PC-9 (cell line): ENCODE measurements at regions not wholly inside any gene's neighbourhood (a gene's known extent, or its start where the extent isn't known, plus 50 kb on each side); places are given as distances from the start of the nearest gene placed in this dataset.

Experiments used
- BruUV-seq: library from RNA; stranded (reverse); fragments of 400-500 nt; replicated peaks from 2 replicates; lab custom pipeline; 2021; lab: Mats Ljungman, UMichigan
- CTCF ChIA-PET: fragments of 300-600 bp; sonication (Branson Sonifier 250); formaldehyde crosslinking; loops from one replicate; lab custom pipeline; 2022; ENCODE audit warnings: antibody characterized with exemption; lab: Charles Lee
- POLR2A ChIA-PET: fragments of 300-600 bp; sonication (Branson Sonifier 250); formaldehyde crosslinking; loops from one replicate; lab custom pipeline; 2022; ENCODE audit warnings: antibody characterized with exemption; ENCODE audit not compliant: unreplicated experiment; lab: Charles Lee
- DNase-seq, 2 experiments: peaks; one replicate each; pipeline versions ENCODE4 v3.0.0 to v3.0.0-alpha.2; 2015 to 2022; ENCODE audit warnings: mixed read lengths in 1 of 2
- H2AFZ ChIP-seq: fragments of 200-600 bp; sonication (generic); 2 replicates; pipeline ENCODE4 v1.8.1; 2017; ENCODE audit warnings: antibody characterized with exemption
- H3F3A ChIP-seq: fragments of 200-600 bp; sonication (generic); 2 replicates; pipeline ENCODE4 v1.8.1; 2017; ENCODE audit warnings: antibody characterized with exemption, mild to moderate bottlenecking, low read depth; ENCODE audit not compliant: insufficient read depth
- H3K27ac ChIP-seq: fragments of 200-600 bp; sonication (generic); 2 replicates; pipeline ENCODE4 v1.6.1; 2016; ENCODE audit warnings: mixed run types
- H3K27me3 ChIP-seq: fragments of 200-600 bp; sonication (generic); 2 replicates; pipeline ENCODE4 v1.6.1; 2016; ENCODE audit warnings: low read depth, mixed run types; ENCODE audit not compliant: insufficient read depth
- H3K36me3 ChIP-seq: fragments of 200-600 bp; sonication (generic); 2 replicates; pipeline ENCODE4 v1.6.1; 2016; ENCODE audit warnings: low read depth, mixed run types
- H3K4me1 ChIP-seq: fragments of 200-600 bp; sonication (generic); replicated peaks from 2 replicates; pipeline ENCODE4 v1.6.1; 2016; ENCODE audit warnings: mixed run types; ENCODE audit not compliant: insufficient read depth
- H3K4me2 ChIP-seq: fragments of 200-600 bp; sonication (generic); 2 replicates; pipeline ENCODE4 v1.6.1; 2017; ENCODE audit warnings: mixed run types
- H3K4me3 ChIP-seq: fragments of 200-600 bp; sonication (generic); 2 replicates; pipeline ENCODE4 v1.6.1; 2016; ENCODE audit warnings: mixed run types
- H3K79me2 ChIP-seq: fragments of 200-600 bp; sonication (generic); 2 replicates; pipeline ENCODE4 v1.6.1; 2017; ENCODE audit warnings: low read depth, mixed run types
- H3K9me2 ChIP-seq: fragments of 200-600 bp; sonication (generic); 2 replicates; pipeline ENCODE4 v1.8.1; 2017; ENCODE audit warnings: mild to moderate bottlenecking; ENCODE audit not compliant: insufficient read depth
- H3K9me3 ChIP-seq: fragments of 200-600 bp; sonication (generic); 2 replicates; pipeline ENCODE4 v1.8.1; 2016; ENCODE audit warnings: low read depth; ENCODE audit not compliant: insufficient read depth
- H4K20me1 ChIP-seq: fragments of 200-600 bp; sonication (generic); 2 replicates; pipeline ENCODE4 v1.8.1; 2017; ENCODE audit not compliant: insufficient read depth
- EZH2 ChIP-seq: fragments of 200-600 bp; sonication (generic); IDR thresholded peaks from 2 replicates; pipeline ENCODE4 v1.8.0; 2017; ENCODE audit warnings: antibody characterized with exemption, low read depth
- intact Hi-C: fragments of 100-400 bp; cut with micrococcal nuclease; formaldehyde crosslinking; loops from one replicate; pipeline ENCODE4 v1.10.0; 2022; ENCODE audit not compliant: unreplicated experiment
- TF ChIP-seq, protein P1 (sequence below): fragments of 200-600 bp; sonication (generic); conservative IDR thresholded peaks from 2 replicates; pipeline ENCODE4 v1.6.1; 2017; ENCODE audit warnings: mixed run types, antibody characterized with exemption, mild to moderate bottlenecking, moderate library complexity

DNA sequence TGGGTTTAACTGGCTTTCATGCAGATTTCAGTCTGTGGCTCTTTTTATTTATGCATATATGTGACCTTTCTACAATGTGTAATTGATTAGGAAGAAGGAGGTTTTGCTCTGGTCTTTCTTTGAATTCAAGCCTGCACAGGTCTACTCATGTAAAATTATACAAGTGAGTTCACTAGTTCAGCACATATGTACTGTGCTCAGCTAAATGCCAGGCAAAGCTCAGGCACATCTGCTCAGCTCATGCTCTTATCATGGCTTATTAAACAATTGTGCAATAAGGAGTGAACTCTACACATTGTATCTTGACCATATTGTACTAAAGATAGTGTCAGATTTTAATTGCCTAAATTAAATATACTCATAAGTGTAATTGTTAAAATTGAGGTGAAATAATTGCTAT lies 378.4 kb downstream of the ADGRL2 start:
- TF ChIP-seq, protein P1, sequence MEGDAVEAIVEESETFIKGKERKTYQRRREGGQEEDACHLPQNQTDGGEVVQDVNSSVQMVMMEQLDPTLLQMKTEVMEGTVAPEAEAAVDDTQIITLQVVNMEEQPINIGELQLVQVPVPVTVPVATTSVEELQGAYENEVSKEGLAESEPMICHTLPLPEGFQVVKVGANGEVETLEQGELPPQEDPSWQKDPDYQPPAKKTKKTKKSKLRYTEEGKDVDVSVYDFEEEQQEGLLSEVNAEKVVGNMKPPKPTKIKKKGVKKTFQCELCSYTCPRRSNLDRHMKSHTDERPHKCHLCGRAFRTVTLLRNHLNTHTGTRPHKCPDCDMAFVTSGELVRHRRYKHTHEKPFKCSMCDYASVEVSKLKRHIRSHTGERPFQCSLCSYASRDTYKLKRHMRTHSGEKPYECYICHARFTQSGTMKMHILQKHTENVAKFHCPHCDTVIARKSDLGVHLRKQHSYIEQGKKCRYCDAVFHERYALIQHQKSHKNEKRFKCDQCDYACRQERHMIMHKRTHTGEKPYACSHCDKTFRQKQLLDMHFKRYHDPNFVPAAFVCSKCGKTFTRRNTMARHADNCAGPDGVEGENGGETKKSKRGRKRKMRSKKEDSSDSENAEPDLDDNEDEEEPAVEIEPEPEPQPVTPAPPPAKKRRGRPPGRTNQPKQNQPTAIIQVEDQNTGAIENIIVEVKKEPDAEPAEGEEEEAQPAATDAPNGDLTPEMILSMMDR: no peak
- no peak for TF ChIP-seq EZH2
- Histone ChIP-seq H3K36me3 (no peaks in the 10 kb centered on the region), H3F3A (no peaks in the 10 kb centered on the region), H3K27me3 (no peaks in the 10 kb centered on the region), H2AFZ (no peak overlapping the region), H3K4me3 (no peak overlapping the region), H3K4me1 (no peaks in the 10 kb centered on the region), H3K4me2 (no peak overlapping the region), H3K9me2 (no peaks in the 10 kb centered on the region; the same call in 1 of the 2 replicates), H3K79me2 (no peaks in the 10 kb centered on the region), H4K20me1 (no peaks in the 10 kb centered on the region), H3K9me3 (no peaks in the 10 kb centered on the region), H3K27ac (no peak overlapping the region)
- no peak for DNase-seq
- CTCF ChIA-PET: no interaction called here
- BruUV-seq: no TSS peak
- POLR2A ChIA-PET: no interaction called here
- intact Hi-C loops: no loop called here

- intact Hi-C loops: no loop called here
- Histone ChIP-seq H3K79me2 (no peaks in the 10 kb centered on the region), H3K4me2 (no peak overlapping the region), H3K9me2 (no peaks in the 10 kb centered on the region; the same call in 1 of the 2 replicates), H3F3A (no peaks in the 10 kb centered on the region), H4K20me1 (no peaks in the 10 kb centered on the region), H3K9me3 (no peaks in the 10 kb centered on the region), H3K27ac (no peak overlapping the region), H2AFZ (no peak overlapping the region), H3K4me3 (no peak overlapping the region), H3K27me3 (no peaks in the 10 kb centered on the region), H3K36me3 (no peaks in the 10 kb centered on the region), H3K4me1 (no peaks in the 10 kb centered on the region)
- no peak for DNase-seq
- ChIA-PET CTCF (no interaction called here), POLR2A (no interaction called here)
- TF ChIP-seq EZH2: no peak
- TF ChIP-seq, protein P1: no peak
- BruUV-seq: no TSS peak
Observed at GRCh38 chr1:82177192-82177591, 376.5 kb downstream of the ADGRL2 start.

GRCh38 chr1:82171955-82172354 lies 371.2 kb downstream of the ADGRL2 start:
- Histone ChIP-seq H3K9me3 (no peaks in the 10 kb centered on the region), H3K4me3 (no peak overlapping the region), H3K27ac (no peak overlapping the region), H3K79me2 (no peaks in the 10 kb centered on the region), H2AFZ (no peak overlapping the region), H3K4me2 (no peak overlapping the region), H3K27me3 (no peaks in the 10 kb centered on the region), H3F3A (no peaks in the 10 kb centered on the region), H3K9me2 (no peaks in the 10 kb centered on the region), H3K36me3 (no peaks in the 10 kb centered on the region), H4K20me1 (no peaks in the 10 kb centered on the region), H3K4me1 (no peaks in the 10 kb centered on the region)
- TF ChIP-seq EZH2: no peak
- TF ChIP-seq, protein P1: no peak
- POLR2A ChIA-PET: no interaction called here
- CTCF ChIA-PET: no interaction called here
- intact Hi-C loops: no loop called here
- BruUV-seq: no TSS peak
- no peak for DNase-seq
